ENCODE measurements at regions not wholly inside any gene's neighbourhood (a gene's known extent, or its start where the extent isn't known, plus 50 kb on each side); places are given as distances from the start of the nearest gene placed in this dataset.

- TF ChIP-seq TAF1 (IDR thresholded peaks at IDR 0.05; ENCODE audit: low read depth), result no peak
- TF ChIP-seq EP300 (IDR thresholded peaks at IDR 0.05; ENCODE audit: borderline replicate concordance), result no peak
- no peak for TF ChIP-seq YY1 (IDR thresholded peaks at IDR 0.05; ENCODE audit: low read depth)
- no peak for TF ChIP-seq CEBPB (IDR thresholded peaks at IDR 0.05)
Observed at GRCh38 chr4:89595125-89595789, 241.7 kb downstream of the SNCA start.
